H9 (cell line): ENCODE measurements at regions not wholly inside any gene's neighbourhood (a gene's known extent, or its start where the extent isn't known, plus 50 kb on each side); places are given as distances from the start of the nearest gene placed in this dataset.

Experiments used
- DNase-seq: peaks from one replicate; pipeline ENCODE4 v3.0.0-alpha.2; 2017
- H2AFZ ChIP-seq: one replicate; pipeline ENCODE4 v1.6.1; 2013; ENCODE audit warnings: mild to moderate bottlenecking, low read length, control low read depth, moderate library complexity
- H2AK5ac ChIP-seq: 2 replicates; pipeline ENCODE4 v1.6.1; 2013; ENCODE audit warnings: low read length, control low read depth, mixed read lengths; ENCODE audit not compliant: insufficient read length
- H2BK120ac ChIP-seq: one replicate; pipeline ENCODE4 v1.6.1; 2013; ENCODE audit warnings: low read depth, mild to moderate bottlenecking, low read length, control low read depth, inconsistent platforms; ENCODE audit not compliant: poor library complexity, severe bottlenecking
- H2BK12ac ChIP-seq: 2 replicates; pipeline ENCODE4 v1.6.1; 2013; ENCODE audit warnings: low read length, control low read depth, mixed read lengths, low read depth; ENCODE audit not compliant: insufficient read length
- H2BK15ac ChIP-seq: 2 replicates; pipeline ENCODE4 v1.6.1; 2013; ENCODE audit warnings: low read depth, low read length, control low read depth
- H2BK20ac ChIP-seq: one replicate; pipeline ENCODE4 v1.6.1; 2013; ENCODE audit warnings: low read depth, mild to moderate bottlenecking, low read length, control low read depth, inconsistent platforms; ENCODE audit not compliant: poor library complexity, severe bottlenecking
- H2BK5ac ChIP-seq: 2 replicates; pipeline ENCODE4 v1.6.1; 2013; ENCODE audit warnings: low read length, control low read depth, mixed read lengths; ENCODE audit not compliant: insufficient read length
- H3K14ac ChIP-seq: 2 replicates; pipeline ENCODE4 v1.6.1; 2013; ENCODE audit warnings: low read length, control low read depth; ENCODE audit not compliant: insufficient read depth
- H3K18ac ChIP-seq: 2 replicates; pipeline ENCODE4 v1.6.1; 2013; ENCODE audit warnings: low read depth, mild to moderate bottlenecking, mixed read lengths, low read length, control low read depth; ENCODE audit not compliant: insufficient read length
- H3K23ac ChIP-seq: 2 replicates; pipeline ENCODE4 v1.6.1; 2013; ENCODE audit warnings: low read length, control low read depth, mixed read lengths, low read depth; ENCODE audit not compliant: insufficient read length
- H3K23me2 ChIP-seq: 2 replicates; pipeline ENCODE4 v1.6.1; 2013; ENCODE audit warnings: low read depth, mild to moderate bottlenecking, mixed read lengths, low read length, control low read depth; ENCODE audit not compliant: insufficient read length, poor library complexity, severe bottlenecking
- H3K27ac ChIP-seq: 2 replicates; pipeline ENCODE4 v1.5.1; 2013; ENCODE audit warnings: low read length, control low read depth, mixed read lengths, low read depth; ENCODE audit not compliant: insufficient read length
- H3K27me3 ChIP-seq: 2 replicates; pipeline ENCODE4 v1.6.1; 2013; ENCODE audit warnings: low read length, control low read depth, inconsistent platforms; ENCODE audit not compliant: insufficient read depth
- H3K4ac ChIP-seq: 2 replicates; pipeline ENCODE4 v1.6.1; 2013; ENCODE audit warnings: low read depth, mild to moderate bottlenecking, control low read depth, inconsistent platforms, low read length, moderate library complexity
- H3K4me1 ChIP-seq: 2 replicates; pipeline ENCODE4 v1.6.1; 2013; ENCODE audit warnings: low read length, control low read depth, inconsistent platforms; ENCODE audit not compliant: insufficient read depth
- H3K4me2 ChIP-seq: 2 replicates; pipeline ENCODE4 v1.6.1; 2013; ENCODE audit warnings: low read length, control low read depth, mixed read lengths; ENCODE audit not compliant: insufficient read length, insufficient read depth
- H3K56ac ChIP-seq: 2 replicates; pipeline ENCODE4 v1.6.1; 2013; ENCODE audit warnings: low read depth, mild to moderate bottlenecking, mixed read lengths, low read length, control low read depth; ENCODE audit not compliant: insufficient read length
- H3K79me1 ChIP-seq: 2 replicates; pipeline ENCODE4 v1.6.1; 2013; ENCODE audit warnings: low read depth, mild to moderate bottlenecking, moderate library complexity, low read length, control low read depth, inconsistent platforms; ENCODE audit not compliant: insufficient read depth, poor library complexity, severe bottlenecking
- H3K79me2 ChIP-seq: 2 replicates; pipeline ENCODE4 v1.6.1; 2013; ENCODE audit warnings: low read length, control low read depth, inconsistent platforms; ENCODE audit not compliant: insufficient read depth
- H3K9ac ChIP-seq: 2 replicates; pipeline ENCODE4 v1.6.1; 2013; ENCODE audit warnings: low read length, control low read depth, mixed read lengths; ENCODE audit not compliant: insufficient read length; ENCODE audit errors: extremely low read depth
- H3K9me3 ChIP-seq: one replicate; pipeline ENCODE4 v1.6.1; 2013; ENCODE audit warnings: low read depth, low read length, inconsistent platforms; ENCODE audit not compliant: control insufficient read depth
- H3T11ph ChIP-seq: one replicate; pipeline ENCODE4 v1.6.1; 2013; ENCODE audit warnings: mild to moderate bottlenecking, low read length, control low read depth, inconsistent platforms
- H4K20me1 ChIP-seq: one replicate; pipeline ENCODE4 v1.6.1; 2013; ENCODE audit not compliant: control insufficient read depth, insufficient read length, insufficient read depth
- H4K5ac ChIP-seq: 2 replicates; pipeline ENCODE4 v1.6.1; 2013; ENCODE audit warnings: low read depth, mild to moderate bottlenecking, mixed read lengths, low read length, control low read depth; ENCODE audit not compliant: insufficient read length
- H4K8ac ChIP-seq: replicated peaks from 2 replicates; pipeline ENCODE4 v1.6.1; 2013; ENCODE audit warnings: low read length, control low read depth, mixed read lengths, low read depth; ENCODE audit not compliant: insufficient read length
- H4K91ac ChIP-seq: 2 replicates; pipeline ENCODE4 v1.6.1; 2013; ENCODE audit warnings: low read depth, mild to moderate bottlenecking, moderate library complexity, mixed read lengths, low read length, control low read depth; ENCODE audit not compliant: insufficient read length
- H3K27ac Mint-ChIP-seq, 3 experiments: 2 replicates in 2 of 3; 3 replicates in 1 of 3; pipeline ENCODE4 v1.8.0; 2020 to 2021; ENCODE audit warnings: mixed read lengths in 3 of 3, mild to moderate bottlenecking in 1 of 3, moderate library complexity in 1 of 3
- H3K27me3 Mint-ChIP-seq: 2 replicates; pipeline ENCODE4 v1.8.0; 2021; ENCODE audit warnings: low read depth, mild to moderate bottlenecking, moderate library complexity, mixed read lengths
- H3K36me3 Mint-ChIP-seq, 3 experiments: 2 replicates in 2 of 3; 3 replicates in 1 of 3; pipeline ENCODE4 v1.8.0; 2020 to 2021; ENCODE audit warnings: low read depth in 3 of 3, mixed read lengths in 3 of 3; ENCODE audit not compliant: insufficient read depth in 1 of 3
- H3K4me1 Mint-ChIP-seq, 2 experiments: 2 replicates each; pipeline ENCODE4 v1.8.0; 2020; ENCODE audit warnings: mixed read lengths in 2 of 2
- H3K4me3 Mint-ChIP-seq, 2 experiments: 2 replicates in 1 of 2; 3 replicates in 1 of 2; pipeline ENCODE4 v1.8.0; 2020 to 2021; ENCODE audit warnings: mild to moderate bottlenecking in 2 of 2, mixed read lengths in 2 of 2, moderate library complexity in 1 of 2
- H3K9me3 Mint-ChIP-seq, 2 experiments: 2 replicates in 1 of 2; 3 replicates in 1 of 2; pipeline ENCODE4 v1.8.0; 2020; ENCODE audit warnings: mild to moderate bottlenecking in 2 of 2, mixed read lengths in 2 of 2, moderate library complexity in 1 of 2
- WGBS: extraction: QIAGEN DNeasy Blood & Tissue Kit; methylation state at CpG from one replicate; pipeline ENCODE4 v1.1.7; 2013; ENCODE audit warnings: missing lambda C conversion rate, low lambda C conversion rate, mixed read lengths; ENCODE audit not compliant: insufficient read length; ENCODE audit errors: extremely low coverage; 5-methylcytosine and 5-hydroxymethylcytosine counted together
- TF ChIP-seq, protein P1 (sequence below): fragments of 200-600 bp; sonication (generic); conservative IDR thresholded peaks from 3 replicates; pipeline ENCODE4 v1.8.0; 2021; ENCODE audit warnings: antibody characterized with exemption, mild to moderate bottlenecking

GRCh38 chr9:1922026-1922425 is 93.1 kb upstream of the SMARCA2 start:
- no peaks in the 10 kb centered on the region for H3K9me3 ChIP-seq
- H4K91ac ChIP-seq: no peak overlapping the region
- H3K27ac ChIP-seq: no peak overlapping the region
- no peak overlapping the region for H4K5ac ChIP-seq
- H3K27me3 ChIP-seq: no peaks in the 10 kb centered on the region
- H2BK15ac ChIP-seq: no peak overlapping the region
- no peak overlapping the region for H2BK120ac ChIP-seq
- no peaks in the 10 kb centered on the region for H3K79me1 ChIP-seq
- H3K56ac ChIP-seq: no peak overlapping the region
- no peak overlapping the region for H2BK5ac ChIP-seq
- Mint-ChIP-seq H3K9me3 (no peaks in the 10 kb centered on the region), H3K27ac (no peak overlapping the region; a peak in 1 of 7 replicates), H3K4me1 (peaks cover 7 to 15% of the 10 kb centered on the region in 2 experiments), H3K36me3 (no peaks in the 10 kb centered on the region), H3K27me3 (peaks cover 2% of the 10 kb centered on the region; the same call in 1 of the 2 replicates), H3K4me3 (no peak overlapping the region)
- no peak overlapping the region for H3K23ac ChIP-seq
- H2BK12ac ChIP-seq: no peak overlapping the region
- TF ChIP-seq, protein P1, sequence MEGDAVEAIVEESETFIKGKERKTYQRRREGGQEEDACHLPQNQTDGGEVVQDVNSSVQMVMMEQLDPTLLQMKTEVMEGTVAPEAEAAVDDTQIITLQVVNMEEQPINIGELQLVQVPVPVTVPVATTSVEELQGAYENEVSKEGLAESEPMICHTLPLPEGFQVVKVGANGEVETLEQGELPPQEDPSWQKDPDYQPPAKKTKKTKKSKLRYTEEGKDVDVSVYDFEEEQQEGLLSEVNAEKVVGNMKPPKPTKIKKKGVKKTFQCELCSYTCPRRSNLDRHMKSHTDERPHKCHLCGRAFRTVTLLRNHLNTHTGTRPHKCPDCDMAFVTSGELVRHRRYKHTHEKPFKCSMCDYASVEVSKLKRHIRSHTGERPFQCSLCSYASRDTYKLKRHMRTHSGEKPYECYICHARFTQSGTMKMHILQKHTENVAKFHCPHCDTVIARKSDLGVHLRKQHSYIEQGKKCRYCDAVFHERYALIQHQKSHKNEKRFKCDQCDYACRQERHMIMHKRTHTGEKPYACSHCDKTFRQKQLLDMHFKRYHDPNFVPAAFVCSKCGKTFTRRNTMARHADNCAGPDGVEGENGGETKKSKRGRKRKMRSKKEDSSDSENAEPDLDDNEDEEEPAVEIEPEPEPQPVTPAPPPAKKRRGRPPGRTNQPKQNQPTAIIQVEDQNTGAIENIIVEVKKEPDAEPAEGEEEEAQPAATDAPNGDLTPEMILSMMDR: peak; percentile 56; the same call in 2 of the 3 replicates
- H2BK20ac ChIP-seq: no peak overlapping the region
- no peak overlapping the region for H4K8ac ChIP-seq
- H3K4me2 ChIP-seq: no peak overlapping the region
- H3K18ac ChIP-seq: no peak overlapping the region
- H2AK5ac ChIP-seq: no peak overlapping the region
- no peaks in the 10 kb centered on the region for H4K20me1 ChIP-seq
- no peak overlapping the region for H3T11ph ChIP-seq
- no peaks in the 10 kb centered on the region for H3K4me1 ChIP-seq
- H2AFZ ChIP-seq: no peak overlapping the region
- H3K4ac ChIP-seq: no peak overlapping the region
- DNase-seq: peak; percentile 44
- no peaks in the 10 kb centered on the region for H3K23me2 ChIP-seq
- no peak overlapping the region for H3K14ac ChIP-seq
- no CpG with 5 or more reads among the region's 3 CpGs for WGBS
- H3K9ac ChIP-seq: no peak overlapping the region
- H3K79me2 ChIP-seq: no peaks in the 10 kb centered on the region
